Gastrocnemius medialis (tissue), 4 donors: ENCODE measurements at regions not wholly inside any gene's neighbourhood (a gene's known extent, or its start where the extent isn't known, plus 50 kb on each side); places are given as distances from the start of the nearest gene placed in this dataset.

Experiments used
- ATAC-seq, 2 donors: fragments of 150-250 bp; one replicate each; pipeline ENCODE4 v1.9.1; 2016
- DNase-seq, 2 donors: peaks; one replicate each; pipeline ENCODE4 v3.0.0-alpha.2; 2019
- H3K27ac ChIP-seq, 4 donors: fragments of 200-600 bp; sonication (generic); 1 replicate in 1 of 4; 2 replicates in 3 of 4; pipeline ENCODE4 v1.5.1; 2016 to 2018; ENCODE audit warnings: mild to moderate bottlenecking in 2 of 4, moderate library complexity in 1 of 4
- H3K27me3 ChIP-seq, 3 donors: fragments of 200-600 bp; sonication (generic) in 2 of 3; 1 replicate in 1 of 3; 2 replicates in 2 of 3; pipeline versions ENCODE4 v1.5.1 to v1.6.0; 2016 to 2019; ENCODE audit warnings: mild to moderate bottlenecking in 1 of 3, moderate library complexity in 1 of 3
- H3K36me3 ChIP-seq, 2 donors: fragments of 200-600 bp; sonication (generic) in 1 of 2; one replicate each; pipeline ENCODE4 v1.5.1; 2017 to 2018
- H3K4me1 ChIP-seq, 2 donors: fragments of 200-600 bp; sonication (generic) in 1 of 2; one replicate each; pipeline ENCODE4 v1.5.1; 2016 to 2017; ENCODE audit warnings: mild to moderate bottlenecking in 2 of 2
- H3K4me3 ChIP-seq, 4 donors: fragments of 200-600 bp; sonication (generic) in 3 of 4; 1 replicate in 1 of 4; 2 replicates in 3 of 4; pipeline ENCODE4 v1.5.1; 2016 to 2019; ENCODE audit warnings: mild to moderate bottlenecking in 2 of 4
- H3K9me3 ChIP-seq, 3 donors: fragments of 200-600 bp; sonication (generic) in 2 of 3; 1 replicate in 1 of 3; 2 replicates in 2 of 3; pipeline ENCODE4 v1.5.1; 2016 to 2019
- POLR2A ChIP-seq, 2 donors: fragments of 450-650 bp; IDR thresholded peaks; one replicate each; pipeline ENCODE4 v1.6.1; 2017; ENCODE audit warnings: antibody characterized with exemption in 2 of 2, mild to moderate bottlenecking in 2 of 2, moderate library complexity in 2 of 2
- in situ Hi-C, 4 donors: fragments of 200-750 bp; cut with MboI; loops; one replicate each; pipeline versions ENCODE4 v1.15.0 to v1.8.0; 2017; ENCODE audit warnings: low sequenced_read_pairs in 4 of 4
- intact Hi-C: fragments of 100-400 bp; cut with DNase I; formaldehyde crosslinking; loops from one replicate; pipeline ENCODE4 v1.15.1; 2023; ENCODE audit warnings: low total_unique reads
- TF ChIP-seq, protein P1 (sequence below), 5 experiments: fragments of 450-650 bp in 3 of 5; fragments of 200-600 bp in 2 of 5; sonication (generic) in 2 of 5; IDR thresholded peaks in 4 of 5; conservative IDR thresholded peaks in 1 of 5; 1 replicate in 4 of 5; 2 replicates in 1 of 5; pipeline ENCODE4 v1.5.1; 2016 to 2019; ENCODE audit warnings: antibody characterized with exemption in 5 of 5, mild to moderate bottlenecking in 3 of 5, moderate library complexity in 3 of 5

DNA sequence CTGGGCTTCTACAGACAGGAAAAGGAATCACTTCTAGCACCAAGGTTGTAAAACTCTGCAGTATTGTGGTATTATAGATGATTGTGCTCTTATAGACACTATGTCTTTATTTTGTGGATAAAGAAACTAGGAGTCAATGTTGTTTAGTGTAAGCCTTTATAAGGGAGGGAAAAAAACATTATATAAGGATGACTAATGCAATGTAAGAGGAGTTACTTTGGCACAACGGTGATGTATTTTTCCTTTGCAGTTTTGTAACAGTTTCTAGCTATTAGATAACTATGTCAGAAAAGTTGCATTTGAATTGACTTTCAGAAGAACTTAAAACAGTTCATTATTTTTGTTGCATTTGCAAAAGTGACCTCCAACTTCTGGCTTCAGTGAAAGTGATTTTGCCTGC is 545.4 kb downstream of the CCDC85A start:
- in situ Hi-C loops, result loop anchor here in 2 of 4 donors (25.0 kb wide), 1 partner anchor 542 kb away; the partner anchor contains the start of gene CCDC85A (in 2 of the 2)
- H3K9me3 ChIP-seq, result peaks cover 0 to 10% (median 0%) of the 10 kb centered on the region in 3 donors
- ATAC-seq (no peak), DNase-seq (no peak)
- intact Hi-C loops, result no loop called here
- H3K27me3 ChIP-seq, result no peaks in the 10 kb centered on the region
- no peaks in the 10 kb centered on the region for H3K36me3 ChIP-seq
- H3K4me1 ChIP-seq, result no peaks in the 10 kb centered on the region
- H3K4me3 ChIP-seq, result no peak overlapping the region
- H3K27ac ChIP-seq, result no peak overlapping the region
- TF ChIP-seq, protein P1, sequence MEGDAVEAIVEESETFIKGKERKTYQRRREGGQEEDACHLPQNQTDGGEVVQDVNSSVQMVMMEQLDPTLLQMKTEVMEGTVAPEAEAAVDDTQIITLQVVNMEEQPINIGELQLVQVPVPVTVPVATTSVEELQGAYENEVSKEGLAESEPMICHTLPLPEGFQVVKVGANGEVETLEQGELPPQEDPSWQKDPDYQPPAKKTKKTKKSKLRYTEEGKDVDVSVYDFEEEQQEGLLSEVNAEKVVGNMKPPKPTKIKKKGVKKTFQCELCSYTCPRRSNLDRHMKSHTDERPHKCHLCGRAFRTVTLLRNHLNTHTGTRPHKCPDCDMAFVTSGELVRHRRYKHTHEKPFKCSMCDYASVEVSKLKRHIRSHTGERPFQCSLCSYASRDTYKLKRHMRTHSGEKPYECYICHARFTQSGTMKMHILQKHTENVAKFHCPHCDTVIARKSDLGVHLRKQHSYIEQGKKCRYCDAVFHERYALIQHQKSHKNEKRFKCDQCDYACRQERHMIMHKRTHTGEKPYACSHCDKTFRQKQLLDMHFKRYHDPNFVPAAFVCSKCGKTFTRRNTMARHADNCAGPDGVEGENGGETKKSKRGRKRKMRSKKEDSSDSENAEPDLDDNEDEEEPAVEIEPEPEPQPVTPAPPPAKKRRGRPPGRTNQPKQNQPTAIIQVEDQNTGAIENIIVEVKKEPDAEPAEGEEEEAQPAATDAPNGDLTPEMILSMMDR (IDR thresholded peaks at IDR 0.05 in 4 of 5, conservative IDR thresholded peaks at IDR 0.05 in 1 of 5), result no peak
- no peak for TF ChIP-seq POLR2A (IDR thresholded peaks at IDR 0.05)

DNA sequence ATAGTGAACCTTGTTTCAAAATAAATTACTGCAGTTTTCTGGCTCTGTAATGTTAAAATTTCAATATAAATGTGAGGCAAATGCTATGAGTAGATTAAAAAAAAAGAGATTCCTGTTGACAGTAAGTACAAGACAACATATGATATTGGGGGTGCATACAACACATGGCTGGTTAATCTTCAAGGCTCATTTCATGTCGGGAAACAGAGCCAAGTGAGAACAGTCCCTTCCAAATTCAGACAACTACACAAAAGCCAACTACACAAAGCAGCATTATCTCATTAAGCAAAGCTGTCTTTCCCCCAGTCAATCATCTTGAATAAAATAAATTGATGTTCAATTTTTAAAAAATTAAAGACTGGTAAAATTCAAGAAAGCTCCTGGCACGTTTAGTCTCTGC is 549.2 kb downstream of the CCDC85A start:
- DNase-seq (no peak), ATAC-seq (no peak)
- in situ Hi-C loops (loop anchor here in 2 of 4 donors (25.0 kb wide), 1 partner anchor 546 kb away; the partner anchor contains the start of gene CCDC85A (in 2 of the 2)), intact Hi-C loops (no loop called here)
- Histone ChIP-seq H3K9me3 (no peaks in the 10 kb centered on the region), H3K4me3 (no peak overlapping the region), H3K27me3 (no peaks in the 10 kb centered on the region), H3K4me1 (no peaks in the 10 kb centered on the region), H3K36me3 (no peaks in the 10 kb centered on the region), H3K27ac (no peak overlapping the region)
- TF ChIP-seq POLR2A (IDR thresholded peaks at IDR 0.05), result no peak
- TF ChIP-seq, protein P1 (IDR thresholded peaks at IDR 0.05 in 4 of 5, conservative IDR thresholded peaks at IDR 0.05 in 1 of 5), result no peak

DNA sequence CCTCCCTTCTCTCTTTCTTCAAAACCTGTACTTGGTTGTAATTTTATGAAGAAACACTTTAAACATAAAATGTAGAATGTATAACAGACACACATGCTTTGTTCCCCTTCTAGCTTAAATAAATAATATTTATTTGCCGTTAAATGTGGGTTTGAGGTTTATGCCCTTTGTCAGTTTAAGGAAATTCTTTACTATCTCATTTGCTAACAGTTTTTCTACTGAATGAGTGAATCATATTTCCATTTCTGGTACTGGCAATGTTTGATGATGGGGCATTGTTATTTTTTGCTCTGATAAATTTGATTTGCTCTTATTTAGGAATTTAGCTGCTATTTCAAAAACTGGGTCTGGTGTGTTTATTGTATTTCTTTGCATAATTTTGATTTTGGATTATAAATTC is 555.6 kb downstream of the CCDC85A start:
- H3K4me1 ChIP-seq, result no peaks in the 10 kb centered on the region
- intact Hi-C loops, result no loop called here
- H3K36me3 ChIP-seq, result no peaks in the 10 kb centered on the region
- DNase-seq (no peak), ATAC-seq (no peak)
- no peak for TF ChIP-seq POLR2A (IDR thresholded peaks at IDR 0.05)
- TF ChIP-seq, protein P1 (IDR thresholded peaks at IDR 0.05 in 4 of 5, conservative IDR thresholded peaks at IDR 0.05 in 1 of 5), result no peak
- no peaks in the 10 kb centered on the region for H3K27me3 ChIP-seq
- in situ Hi-C loops, result loop anchor here in 2 of 4 donors (25.0 kb wide), 1 partner anchor 552 kb away; the partner anchor contains the start of gene CCDC85A (in 2 of the 2)
- no peaks in the 10 kb centered on the region for H3K9me3 ChIP-seq
- H3K4me3 ChIP-seq, result no peak overlapping the region
- H3K27ac ChIP-seq, result no peak overlapping the region

DNA sequence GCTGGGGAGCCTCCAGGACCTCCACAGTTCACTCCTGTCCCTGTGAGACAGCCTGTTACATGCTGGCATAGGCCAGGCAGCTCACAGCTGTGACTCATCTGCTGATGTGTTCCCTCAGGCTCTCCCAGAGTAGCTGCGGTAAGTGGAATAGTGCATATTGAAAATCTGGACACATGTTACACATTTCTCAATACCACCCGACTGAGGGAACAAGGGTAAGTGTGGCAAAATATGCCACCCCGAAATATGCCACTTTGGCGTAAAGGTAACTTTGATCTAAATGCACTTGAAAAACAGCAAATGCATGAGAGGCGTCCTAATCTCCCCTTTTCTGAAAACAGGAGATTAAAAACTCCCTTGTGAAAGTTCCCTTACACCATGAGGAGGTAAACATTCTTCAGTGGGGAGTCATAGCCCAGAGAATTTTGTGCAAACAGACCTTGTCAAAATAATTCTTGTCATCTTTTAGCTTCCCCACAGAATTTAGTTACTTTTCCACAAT is 557.9 kb downstream of the CCDC85A start:
- intact Hi-C loops, result no loop called here
- no peaks in the 10 kb centered on the region for H3K9me3 ChIP-seq
- in situ Hi-C loops, result loop anchor here in 2 of 4 donors (25.0 kb wide), 1 partner anchor 554 kb away; the partner anchor contains the start of gene CCDC85A (in 2 of the 2)
- peak in 1 of 2 donors; percentile 10 for DNase-seq
- no peak overlapping the region for H3K4me3 ChIP-seq
- no peak overlapping the region for H3K27ac ChIP-seq
- H3K36me3 ChIP-seq, result no peaks in the 10 kb centered on the region
- no peaks in the 10 kb centered on the region for H3K4me1 ChIP-seq
- no peaks in the 10 kb centered on the region for H3K27me3 ChIP-seq
- ATAC-seq, result peak in 1 of 2 donors; percentile 39
- no peak for TF ChIP-seq POLR2A (IDR thresholded peaks at IDR 0.05)
- TF ChIP-seq, protein P1 (IDR thresholded peaks at IDR 0.05 in 4 of 5, conservative IDR thresholded peaks at IDR 0.05 in 1 of 5), result no peak
